Spleen (tissue), 7 donors: ENCODE measurements at regions not wholly inside any gene's neighbourhood (a gene's known extent, or its start where the extent isn't known, plus 50 kb on each side); places are given as distances from the start of the nearest gene placed in this dataset.

ENCODE experiments used
- POLR2A ChIP-seq, 3 donors: fragments of 450-650 bp; IDR thresholded peaks; one replicate each; pipeline ENCODE4 v1.5.1; 2017; ENCODE audit warnings: antibody characterized with exemption in 3 of 3, mild to moderate bottlenecking in 1 of 3
- POLR2AphosphoS5 ChIP-seq, 3 donors: sonication (generic); formaldehyde crosslinking; IDR thresholded peaks; one replicate each; pipeline ENCODE4 v1.5.1; 2017; ENCODE audit warnings: antibody characterized with exemption in 3 of 3
- TF ChIP-seq, protein P1 (sequence below), 11 experiments: fragments of 200-600 bp in 7 of 11; fragments of 450-650 bp in 4 of 11; sonication (generic) in 4 of 11; IDR thresholded peaks in 8 of 11; conservative IDR thresholded peaks in 3 of 11; 1 replicate in 7 of 11; 2 replicates in 4 of 11; pipeline versions ENCODE4 v1.4.0 to v1.8.0; 2016 to 2021; ENCODE audit warnings: antibody characterized with exemption in 11 of 11, inconsistent platforms in 4 of 11, mild to moderate bottlenecking in 1 of 11
- donor health status: DM: no; HTN: no; CAD: no; lungs with moderate emphysema.
- donor health status: DM: no; HTN: no; CAD: no.
- donor health status: DM: no; HTN: no; CAD: no.

DNA sequence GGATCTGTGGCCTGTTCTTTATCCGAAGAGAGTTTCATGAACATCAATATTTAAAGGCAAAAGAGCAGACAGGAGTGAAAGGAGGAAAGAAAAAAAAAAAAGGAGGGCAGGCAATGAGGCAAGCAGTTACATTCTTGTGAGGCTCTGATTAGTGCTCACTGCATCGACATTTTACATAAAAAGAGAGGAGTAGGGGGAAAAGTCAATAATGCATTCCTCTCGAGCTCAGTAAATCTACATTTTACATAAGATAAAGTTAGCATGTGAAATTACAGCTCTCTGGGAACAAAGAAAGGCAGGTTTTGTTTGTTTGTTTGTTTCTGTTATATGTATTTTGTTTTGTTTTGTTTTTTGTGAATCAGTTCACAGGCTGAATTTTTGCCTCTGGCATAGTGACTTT, 187.1 kb upstream of the ARL4C start:
- TF ChIP-seq, protein P1, sequence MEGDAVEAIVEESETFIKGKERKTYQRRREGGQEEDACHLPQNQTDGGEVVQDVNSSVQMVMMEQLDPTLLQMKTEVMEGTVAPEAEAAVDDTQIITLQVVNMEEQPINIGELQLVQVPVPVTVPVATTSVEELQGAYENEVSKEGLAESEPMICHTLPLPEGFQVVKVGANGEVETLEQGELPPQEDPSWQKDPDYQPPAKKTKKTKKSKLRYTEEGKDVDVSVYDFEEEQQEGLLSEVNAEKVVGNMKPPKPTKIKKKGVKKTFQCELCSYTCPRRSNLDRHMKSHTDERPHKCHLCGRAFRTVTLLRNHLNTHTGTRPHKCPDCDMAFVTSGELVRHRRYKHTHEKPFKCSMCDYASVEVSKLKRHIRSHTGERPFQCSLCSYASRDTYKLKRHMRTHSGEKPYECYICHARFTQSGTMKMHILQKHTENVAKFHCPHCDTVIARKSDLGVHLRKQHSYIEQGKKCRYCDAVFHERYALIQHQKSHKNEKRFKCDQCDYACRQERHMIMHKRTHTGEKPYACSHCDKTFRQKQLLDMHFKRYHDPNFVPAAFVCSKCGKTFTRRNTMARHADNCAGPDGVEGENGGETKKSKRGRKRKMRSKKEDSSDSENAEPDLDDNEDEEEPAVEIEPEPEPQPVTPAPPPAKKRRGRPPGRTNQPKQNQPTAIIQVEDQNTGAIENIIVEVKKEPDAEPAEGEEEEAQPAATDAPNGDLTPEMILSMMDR (IDR thresholded peaks at IDR 0.05 in 8 of 11, conservative IDR thresholded peaks at IDR 0.05 in 3 of 11) = no peak
- TF ChIP-seq POLR2A (IDR thresholded peaks at IDR 0.05) (no peak), POLR2AphosphoS5 (IDR thresholded peaks at IDR 0.05) (no peak)
